HL-60/S4 (cell line): ENCODE measurements at regions not wholly inside any gene's neighbourhood (a gene's known extent, or its start where the extent isn't known, plus 50 kb on each side); places are given as distances from the start of the nearest gene placed in this dataset.
"Not testable (repeated sequence)": the region's sequence is repeated elsewhere in the genome, so short reads cannot be mapped to it uniquely, and the experiment has no call there.

ENCODE experiments used
- in situ Hi-C: fragments of 300-500 bp; cut with MboI; formaldehyde crosslinking; loops from 2 replicates; pipeline ENCODE4 v1.14.3; 2022; ENCODE audit warnings: low sequenced_read_pairs

- in situ Hi-C loops, result no loop called here
These were observed 124.1 kb upstream of the SFSWAP start for GRCh38 chr12:131586761-131587160.

DNA sequence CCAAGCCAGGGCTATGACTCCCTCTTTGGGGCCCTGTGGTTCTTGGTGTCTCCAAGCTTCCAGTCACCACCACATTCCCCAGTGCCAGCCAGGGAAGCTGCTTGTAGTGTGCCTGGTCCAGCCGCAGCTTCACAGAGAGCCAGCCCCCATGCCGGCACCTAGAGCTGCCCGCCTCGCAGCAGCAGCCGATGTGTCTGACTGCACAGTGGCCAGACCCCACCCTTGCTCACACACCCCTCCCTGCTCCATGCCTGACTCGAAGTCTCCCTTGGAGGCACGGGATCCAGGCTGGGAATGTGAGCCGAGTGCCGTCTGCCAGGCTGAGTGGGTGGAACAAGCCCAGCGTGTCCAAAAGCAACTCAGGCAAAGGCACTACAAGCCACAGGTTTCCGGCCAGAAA, 123.3 kb upstream of the SFSWAP start:
- in situ Hi-C loops, result no loop called here

GRCh38 chr12:131589221-131589897, 121.5 kb upstream of the SFSWAP start:
- in situ Hi-C loops, result no loop called here

- in situ Hi-C loops, result no loop called here
These were observed 120.9 kb upstream of the SFSWAP start for GRCh38 chr12:131589966-131590365.

GRCh38 chr12:131591136-131591535, 119.8 kb upstream of the SFSWAP start:
- in situ Hi-C loops, result no loop called here

DNA sequence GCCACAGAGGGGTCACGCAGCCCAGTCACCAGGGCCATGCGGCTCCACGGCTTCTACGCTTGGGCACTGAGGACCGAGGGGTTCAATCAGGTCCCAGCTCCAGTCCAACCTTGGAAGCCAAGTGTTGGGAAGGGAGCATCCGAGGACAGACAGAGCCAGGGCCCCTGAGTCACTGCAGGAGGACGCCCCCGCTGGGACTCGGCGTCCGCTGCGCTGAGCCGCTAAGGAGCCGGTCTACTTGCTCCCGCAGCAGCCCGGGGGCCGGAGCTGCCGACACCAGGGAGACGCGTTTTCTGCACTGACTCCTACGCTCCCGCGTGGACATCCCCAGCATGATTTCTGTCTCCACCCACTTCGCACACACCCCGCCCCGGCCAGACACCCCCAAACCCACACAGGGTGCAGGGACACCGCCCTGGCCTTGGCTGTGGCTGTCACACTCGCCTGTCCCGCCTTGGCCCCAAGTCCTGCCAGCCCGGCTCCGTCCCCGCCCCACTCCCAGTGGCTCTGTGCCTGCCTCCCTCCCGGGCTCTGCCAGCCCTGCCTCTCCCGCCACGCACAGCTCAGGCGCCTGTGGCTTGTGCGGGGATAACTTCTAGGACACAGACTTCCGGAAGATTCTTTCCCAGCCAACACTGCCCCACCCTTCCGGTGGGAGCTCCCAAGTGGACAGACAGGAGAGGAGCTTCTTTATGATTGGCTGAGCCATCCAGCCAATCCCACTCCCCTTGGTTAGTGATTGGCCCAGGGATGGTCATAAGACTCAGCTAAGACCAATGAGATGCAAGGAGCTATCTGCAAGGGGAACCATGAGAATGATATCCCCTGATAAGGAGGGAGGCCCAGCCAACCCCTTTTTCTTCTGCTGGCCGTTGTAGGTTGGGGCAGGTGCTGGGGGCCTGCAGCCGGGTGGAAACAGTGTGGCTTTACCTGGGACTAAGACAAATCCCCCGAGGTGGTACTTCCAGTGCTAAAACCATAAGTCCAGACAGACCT, 118.9 kb upstream of the SFSWAP start:
- in situ Hi-C loops, result no loop called here

DNA sequence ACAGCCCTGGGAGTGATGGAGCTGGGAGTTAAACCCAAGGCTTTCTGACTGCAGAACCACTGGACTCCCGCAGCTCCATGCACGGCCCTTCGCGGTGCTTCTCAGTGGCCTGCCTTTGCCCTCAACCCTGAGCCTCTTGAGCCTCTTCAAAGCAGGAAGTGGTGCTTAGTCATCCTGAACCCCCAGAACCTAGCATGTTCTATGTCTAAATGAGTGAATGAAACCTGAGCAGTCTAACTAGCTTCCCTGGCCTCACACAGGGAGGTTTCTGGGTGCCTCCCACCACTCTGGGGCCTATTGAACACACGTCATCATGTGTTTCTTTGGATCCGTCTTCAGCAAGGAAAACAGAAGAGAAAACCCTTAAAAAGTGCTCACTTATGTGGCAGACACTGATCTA, 117.9 kb upstream of the SFSWAP start:
- in situ Hi-C loops, result no loop called here

- in situ Hi-C loops, result no loop called here
These were observed 117.5 kb upstream of the SFSWAP start for GRCh38 chr12:131593406-131593805.

DNA sequence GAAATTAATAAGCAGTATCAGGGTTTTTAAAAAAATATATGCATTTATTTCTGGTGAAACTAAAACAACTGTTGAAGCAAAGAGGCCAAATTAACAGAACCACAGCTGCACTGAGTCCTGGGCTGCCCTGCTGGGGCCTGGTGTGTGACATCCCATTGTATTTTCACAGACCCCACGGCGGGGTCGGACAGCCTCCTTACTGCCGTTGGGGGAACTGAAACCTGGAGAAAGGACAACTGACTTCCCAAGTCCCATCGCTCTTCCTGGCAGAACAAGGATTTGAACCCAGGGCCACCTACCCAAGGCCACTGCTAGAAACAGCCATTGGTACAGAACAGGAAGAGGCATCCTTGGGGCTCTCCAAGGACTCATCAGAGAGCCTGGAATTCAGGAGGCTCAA, 114.8 kb upstream of the SFSWAP start:
- in situ Hi-C loops, result no loop called here

DNA sequence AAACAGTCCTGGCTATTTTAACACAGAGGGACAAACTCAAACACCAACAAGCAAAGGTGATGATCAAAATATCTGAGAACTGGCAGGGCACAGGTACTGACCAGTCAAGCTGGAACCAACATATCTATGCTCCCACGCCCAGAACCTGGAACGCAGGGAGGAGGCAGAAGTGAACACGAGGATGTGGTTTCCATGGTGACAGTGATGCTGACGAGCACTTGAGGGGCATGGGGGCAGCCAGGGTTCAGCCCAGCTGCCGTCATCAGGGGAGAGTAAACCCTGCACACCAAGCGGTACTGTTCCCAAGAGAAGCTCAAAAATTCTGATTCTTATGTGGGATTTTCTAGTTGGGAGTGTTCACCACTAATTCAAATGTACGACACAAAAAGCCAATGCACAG, 113.6 kb upstream of the SFSWAP start:
- in situ Hi-C loops, result no loop called here

DNA sequence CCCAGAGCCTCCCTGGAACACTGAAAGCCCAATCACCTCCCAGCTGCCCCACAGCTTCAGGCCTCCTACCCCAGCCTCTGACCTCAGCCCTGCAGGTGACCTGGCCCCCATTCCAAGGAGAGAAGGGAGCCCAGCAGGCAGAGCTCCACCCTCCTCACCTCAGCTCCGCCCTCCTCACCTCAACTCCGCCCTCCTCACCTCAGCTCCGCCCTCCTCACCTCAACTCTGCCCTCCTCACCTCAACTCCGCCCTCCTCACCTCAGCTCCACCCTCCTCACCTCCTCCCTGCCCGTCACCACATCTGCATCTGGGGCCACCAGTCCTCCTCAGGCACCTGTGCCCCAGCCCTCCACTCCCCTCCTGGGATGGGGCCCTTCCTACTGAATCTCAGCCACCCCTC, 112.2 kb upstream of the SFSWAP start:
- in situ Hi-C loops, result no loop called here

- in situ Hi-C loops, result no loop called here
These were observed 111.4 kb upstream of the SFSWAP start for GRCh38 chr12:131599190-131600159.

GRCh38 chr12:131600160-131600532, 110.7 kb upstream of the SFSWAP start:
- in situ Hi-C loops, result no loop called here

- in situ Hi-C loops, result not testable (repeated sequence)
These were observed 109.4 kb upstream of the SFSWAP start for GRCh38 chr12:131601499-131601898.

- in situ Hi-C loops, result no loop called here
These were observed 107.6 kb upstream of the SFSWAP start for GRCh38 chr12:131603106-131603938.

- in situ Hi-C loops, result no loop called here
These were observed 106.7 kb upstream of the SFSWAP start for GRCh38 chr12:131603939-131604795.

DNA sequence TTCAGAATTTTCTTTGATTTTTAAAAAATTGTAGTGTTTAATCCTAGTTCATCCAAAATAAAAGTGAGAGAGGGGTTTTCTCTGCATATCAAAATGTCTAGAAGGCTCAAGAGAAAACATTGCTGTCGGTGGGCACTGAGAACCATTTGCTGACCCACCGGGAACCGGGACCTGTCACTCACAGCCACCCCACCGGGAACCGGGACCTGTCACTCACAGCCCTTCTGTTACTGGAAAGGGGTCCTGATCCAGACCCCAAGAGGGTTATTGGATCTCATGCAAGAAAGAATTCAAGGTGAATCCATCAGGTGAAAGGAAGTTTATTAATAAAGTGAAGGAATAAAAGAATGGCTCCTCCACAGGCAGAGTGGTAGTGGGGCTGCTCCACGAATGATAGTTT, 106.0 kb upstream of the SFSWAP start:
- in situ Hi-C loops, result no loop called here

- in situ Hi-C loops, result no loop called here
These were observed 105.5 kb upstream of the SFSWAP start for GRCh38 chr12:131605304-131605829.
